K562 (cell line): ENCODE measurements at regions not wholly inside any gene's neighbourhood (a gene's known extent, or its start where the extent isn't known, plus 50 kb on each side); places are given as distances from the start of the nearest gene placed in this dataset.

Source experiments
- ATAC-seq: fragments of 200-7000 bp; cut with Tn5 transposase; 3 replicates; pipeline ENCODE4 v1.9.1; 2020; ENCODE audit warnings: moderate library complexity
- BruUV-seq: library from RNA; stranded (reverse); fragments of 400-500 nt; replicated peaks from 2 replicates; lab custom pipeline; 2021; lab: Mats Ljungman, UMichigan
- CTCF ChIA-PET: fragments of 300-600 bp; formaldehyde crosslinking; extraction: SDS; loops from one replicate; lab custom pipeline; 2021; ENCODE audit warnings: low intra/inter-chr PET ratio; lab: Yijun Ruan, JAX
- POLR2A ChIA-PET: fragments of 300-600, 350-650 bp; sonication (Branson Sonifier 250); formaldehyde crosslinking; extraction: SDS; loops from one replicate; lab custom pipeline; 2021; ENCODE audit warnings: antibody characterized with exemption, inconsistent platforms; lab: Yijun Ruan, JAX
- DNase-seq, 4 experiments: peaks; one replicate each; pipeline versions ENCODE4 v3.0.0 to v3.0.0-alpha.2; 2011 to 2018; ENCODE audit warnings: low spot score in 3 of 4, mixed read lengths in 3 of 4; ENCODE audit errors: extremely low read depth in 1 of 4
- FAIRE-seq: peaks from 2 replicates; lab custom pipeline; 2011; peaks lifted over from hg19 to GRCh38; lab: Jason Lieb, UNC
- H2AFZ ChIP-seq: 2 replicates; pipeline ENCODE4 v1.6.0; 2011; ENCODE audit warnings: low read depth, low read length, control low read depth, inconsistent platforms
- H3K27ac ChIP-seq: fragments of 200-600 bp; 3 replicates; pipeline ENCODE4 v1.8.0; 2011; ENCODE audit warnings: low read depth, mild to moderate bottlenecking, control low read depth, inconsistent platforms, low read length, moderate library complexity, mixed read lengths; ENCODE audit errors: extremely low read depth
- H3K27me3 ChIP-seq, 2 experiments: fragments of 300-600 bp in 1 of 2; 2 replicates in 1 of 2; 3 replicates in 1 of 2; pipeline versions ENCODE4 v1.6.0 to v1.8.0; 2011; ENCODE audit warnings: inconsistent platforms in 2 of 2, low read length in 2 of 2, mild to moderate bottlenecking in 1 of 2, mixed read lengths in 1 of 2, moderate library complexity in 1 of 2; ENCODE audit not compliant: control insufficient read depth in 2 of 2, insufficient read depth in 2 of 2
- H3K36me3 ChIP-seq: fragments of 300-600 bp; 3 replicates; pipeline ENCODE4 v1.8.0; 2011; ENCODE audit warnings: mild to moderate bottlenecking, low read length, inconsistent platforms; ENCODE audit not compliant: control insufficient read depth, insufficient read depth
- H3K4me1 ChIP-seq, 2 experiments: fragments of 200-600 bp in 1 of 2; replicated peaks in 1 of 2; 2 replicates in 1 of 2; 3 replicates in 1 of 2; pipeline versions ENCODE4 v1.5.1 to v1.8.0; 2011; ENCODE audit warnings: inconsistent platforms in 2 of 2, low read length in 2 of 2, mild to moderate bottlenecking in 1 of 2, mixed read lengths in 1 of 2, moderate library complexity in 1 of 2; ENCODE audit not compliant: control insufficient read depth in 2 of 2, insufficient read depth in 2 of 2
- H3K4me2 ChIP-seq: 2 replicates; pipeline ENCODE4 v1.6.1; 2011; ENCODE audit warnings: low read length, control low read depth, inconsistent platforms, mixed read lengths; ENCODE audit not compliant: insufficient read depth
- H3K4me3 ChIP-seq: fragments of 200-600 bp; sonication (generic), shearing (Covaris generic); 2 replicates; pipeline ENCODE4 v1.5.1; 2016; ENCODE audit warnings: control low read depth, inconsistent platforms
- H3K79me2 ChIP-seq: fragments of 200-600 bp; 3 replicates; pipeline ENCODE4 v1.8.0; 2011; ENCODE audit warnings: low read length, inconsistent platforms; ENCODE audit not compliant: control insufficient read depth, insufficient read depth
- H3K9ac ChIP-seq, 2 experiments: 2 replicates each; pipeline versions ENCODE4 v1.6.0 to v1.6.1; 2011; ENCODE audit warnings: low read depth in 2 of 2, low read length in 2 of 2, control low read depth in 1 of 2, inconsistent platforms in 1 of 2, mild to moderate bottlenecking in 1 of 2, mixed read lengths in 1 of 2; ENCODE audit not compliant: insufficient read depth in 1 of 2
- H3K9me1 ChIP-seq: one replicate; pipeline ENCODE4 v1.6.0; 2011; ENCODE audit warnings: inconsistent platforms, mild to moderate bottlenecking, low read length, moderate library complexity; ENCODE audit not compliant: control insufficient read depth, insufficient read depth
- H3K9me3 ChIP-seq: replicated peaks from 2 replicates; pipeline ENCODE4 v1.5.1; 2011; ENCODE audit warnings: low read depth, low read length, inconsistent platforms; ENCODE audit not compliant: control insufficient read depth, insufficient read depth
- H4K20me1 ChIP-seq: replicated peaks from 2 replicates; pipeline ENCODE4 v1.6.1; 2011; ENCODE audit warnings: low read length, inconsistent platforms, mixed read lengths; ENCODE audit not compliant: control insufficient read depth, insufficient read depth
- BCL6 ChIP-seq: fragments of 250-450 bp; sonication (Bioruptor Pico); IDR thresholded peaks from 2 replicates; pipeline ENCODE4 v1.4.0; 2020
- BDP1 ChIP-seq: IDR thresholded peaks from 3 replicates; pipeline ENCODE4 v1.6.1; 2011; ENCODE audit not compliant: insufficient read length, insufficient read depth
- CSDE1 ChIP-seq, 2 experiments: fragments of 450-650 bp; IDR thresholded peaks; 2 replicates each; pipeline ENCODE4 v1.6.1; 2016; ENCODE audit warnings: mild to moderate bottlenecking in 1 of 2
- DNMT1 ChIP-seq: fragments of 450-650 bp; IDR thresholded peaks from 2 replicates; pipeline ENCODE4 v1.6.1; 2016; ENCODE audit warnings: antibody characterized with exemption, mild to moderate bottlenecking
- DPF2 ChIP-seq: fragments of 450-650 bp; IDR thresholded peaks from 2 replicates; pipeline ENCODE4 v1.6.1; 2016
- FOXM1 ChIP-seq, 2 experiments: fragments of 450-650 bp in 1 of 2; sonication (generic) in 1 of 2; formaldehyde crosslinking in 1 of 2; IDR thresholded peaks; 2 replicates each; pipeline versions ENCODE4 v1.6.1 to v1.9.0; 2017 to 2022; ENCODE audit warnings: low read depth in 2 of 2, mild to moderate bottlenecking in 2 of 2, missing genetic modification reagents in 1 of 2, moderate library complexity in 1 of 2
- HDAC8 ChIP-seq: fragments of 450-650 bp; IDR thresholded peaks from 2 replicates; pipeline ENCODE4 v1.6.1; 2016; ENCODE audit warnings: mild to moderate bottlenecking, missing genetic modification characterization, moderate library complexity, missing compliant biosample characterization
- HNRNPUL1 ChIP-seq: fragments of 200-400 bp; formaldehyde crosslinking; IDR thresholded peaks from 2 replicates; pipeline ENCODE4 v1.6.1; 2017; ENCODE audit warnings: low read length
- MCM5 ChIP-seq: fragments of 450-650 bp; IDR thresholded peaks from 2 replicates; pipeline ENCODE4 v1.6.1; 2016; ENCODE audit warnings: low read depth
- MED1 ChIP-seq: sonication (generic); formaldehyde crosslinking; IDR thresholded peaks from 2 replicates; pipeline ENCODE4 v1.8.1; 2023; ENCODE audit warnings: missing genetic modification reagents, borderline replicate concordance
- MTA3 ChIP-seq: fragments of 450-650 bp; formaldehyde crosslinking; IDR thresholded peaks from 2 replicates; pipeline ENCODE4 v1.6.1; 2017; ENCODE audit warnings: mild to moderate bottlenecking, borderline replicate concordance
- NFATC3 ChIP-seq: fragments of 450-650 bp; IDR thresholded peaks from 2 replicates; pipeline ENCODE4 v1.6.1; 2017; ENCODE audit warnings: mild to moderate bottlenecking
- NRF1 ChIP-seq, 2 experiments: fragments of 450-650 bp; IDR thresholded peaks in 1 of 2; conservative IDR thresholded peaks in 1 of 2; 2 replicates each; pipeline ENCODE4 v1.6.1; 2014; ENCODE audit warnings: mild to moderate bottlenecking in 2 of 2
- PURB ChIP-seq: sonication (generic); formaldehyde crosslinking; IDR thresholded peaks from 2 replicates; pipeline ENCODE4 v1.9.0; 2021; ENCODE audit warnings: low read depth, mild to moderate bottlenecking, missing genetic modification reagents
- SAFB2 ChIP-seq: fragments of 200-400 bp; formaldehyde crosslinking; IDR thresholded peaks from 2 replicates; pipeline ENCODE4 v1.6.1; 2018; ENCODE audit warnings: borderline replicate concordance, low read length, low read depth, moderate library complexity; ENCODE audit not compliant: severe bottlenecking
- SAP30 ChIP-seq: fragments of 200-600 bp; sonication (generic); IDR thresholded peaks from 2 replicates; pipeline ENCODE4 v1.6.1; 2012; ENCODE audit warnings: borderline replicate concordance, low read depth, mild to moderate bottlenecking, moderate library complexity, low read length, control low read depth, inconsistent platforms; ENCODE audit not compliant: insufficient read depth, poor library complexity, severe bottlenecking
- ZBTB8A ChIP-seq: fragments of 450-650 bp; IDR thresholded peaks from 2 replicates; pipeline ENCODE4 v1.6.1; 2018; ENCODE audit warnings: mild to moderate bottlenecking, moderate library complexity; ENCODE audit not compliant: partially characterized antibody
- ZNF717 ChIP-seq: fragments of 250-450 bp; sonication (Bioruptor Pico); IDR thresholded peaks from 2 replicates; pipeline ENCODE4 v1.5.0; 2021
- ZNF75A ChIP-seq: fragments of 450-650 bp; formaldehyde crosslinking; IDR thresholded peaks from 2 replicates; pipeline ENCODE4 v1.4.0; 2020; ENCODE audit warnings: mild to moderate bottlenecking
- in situ Hi-C: fragments of 300-500 bp; cut with MboI; formaldehyde crosslinking; loops from 4 replicates; pipeline ENCODE4 v1.15.0; 2018; ENCODE audit warnings: inconsistent platforms, mixed read lengths
- intact Hi-C: fragments of 100-400 bp; cut with micrococcal nuclease; formaldehyde crosslinking; loops from 2 replicates; pipeline ENCODE4 v1.14.2; 2022
- TF ChIP-seq, protein P1 (sequence below): IDR thresholded peaks from 2 replicates; pipeline ENCODE4 v1.6.1; 2011; ENCODE audit not compliant: insufficient read length; ENCODE audit errors: extremely low read depth
- TF ChIP-seq, protein P2 (sequence below): fragments of 450-650 bp; IDR thresholded peaks from 2 replicates; pipeline ENCODE4 v1.6.1; 2014; ENCODE audit warnings: low read depth, mild to moderate bottlenecking, moderate library complexity, borderline replicate concordance
- TF ChIP-seq, protein P3 (sequence below): fragments of 450-650 bp; IDR thresholded peaks from one replicate; pipeline ENCODE4 v1.6.1; 2018; ENCODE audit warnings: mild to moderate bottlenecking, moderate library complexity; ENCODE audit not compliant: partially characterized antibody

DNA sequence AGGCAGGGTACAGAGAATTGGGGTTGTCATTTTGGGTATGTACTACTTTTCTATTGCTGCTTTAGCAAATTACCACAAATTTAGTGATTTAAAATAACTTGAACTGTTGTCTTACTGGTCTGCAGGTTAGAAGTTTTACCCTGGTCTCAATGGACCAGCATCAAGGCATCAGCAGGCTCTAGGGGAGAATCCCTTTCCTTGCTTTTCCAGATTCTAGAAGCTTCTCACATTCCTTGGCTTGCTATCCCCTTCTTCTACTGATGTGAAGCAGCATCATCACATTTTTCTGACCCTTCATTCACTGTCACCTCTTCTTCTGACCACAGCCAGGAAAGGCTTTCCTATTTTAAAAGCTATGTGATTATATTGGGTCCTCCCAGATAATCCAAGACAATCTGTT is 237.8 kb upstream of the RBMS1 start (continued):
- no peak for TF ChIP-seq ZBTB8A
- TF ChIP-seq, protein P1, sequence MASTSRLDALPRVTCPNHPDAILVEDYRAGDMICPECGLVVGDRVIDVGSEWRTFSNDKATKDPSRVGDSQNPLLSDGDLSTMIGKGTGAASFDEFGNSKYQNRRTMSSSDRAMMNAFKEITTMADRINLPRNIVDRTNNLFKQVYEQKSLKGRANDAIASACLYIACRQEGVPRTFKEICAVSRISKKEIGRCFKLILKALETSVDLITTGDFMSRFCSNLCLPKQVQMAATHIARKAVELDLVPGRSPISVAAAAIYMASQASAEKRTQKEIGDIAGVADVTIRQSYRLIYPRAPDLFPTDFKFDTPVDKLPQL = no peak
- TF ChIP-seq, protein P2, sequence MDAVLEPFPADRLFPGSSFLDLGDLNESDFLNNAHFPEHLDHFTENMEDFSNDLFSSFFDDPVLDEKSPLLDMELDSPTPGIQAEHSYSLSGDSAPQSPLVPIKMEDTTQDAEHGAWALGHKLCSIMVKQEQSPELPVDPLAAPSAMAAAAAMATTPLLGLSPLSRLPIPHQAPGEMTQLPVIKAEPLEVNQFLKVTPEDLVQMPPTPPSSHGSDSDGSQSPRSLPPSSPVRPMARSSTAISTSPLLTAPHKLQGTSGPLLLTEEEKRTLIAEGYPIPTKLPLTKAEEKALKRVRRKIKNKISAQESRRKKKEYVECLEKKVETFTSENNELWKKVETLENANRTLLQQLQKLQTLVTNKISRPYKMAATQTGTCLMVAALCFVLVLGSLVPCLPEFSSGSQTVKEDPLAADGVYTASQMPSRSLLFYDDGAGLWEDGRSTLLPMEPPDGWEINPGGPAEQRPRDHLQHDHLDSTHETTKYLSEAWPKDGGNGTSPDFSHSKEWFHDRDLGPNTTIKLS = no peak
- no peak for TF ChIP-seq BDP1
- no peak for TF ChIP-seq BCL6 (CRISPR knock-in tag)

DNA sequence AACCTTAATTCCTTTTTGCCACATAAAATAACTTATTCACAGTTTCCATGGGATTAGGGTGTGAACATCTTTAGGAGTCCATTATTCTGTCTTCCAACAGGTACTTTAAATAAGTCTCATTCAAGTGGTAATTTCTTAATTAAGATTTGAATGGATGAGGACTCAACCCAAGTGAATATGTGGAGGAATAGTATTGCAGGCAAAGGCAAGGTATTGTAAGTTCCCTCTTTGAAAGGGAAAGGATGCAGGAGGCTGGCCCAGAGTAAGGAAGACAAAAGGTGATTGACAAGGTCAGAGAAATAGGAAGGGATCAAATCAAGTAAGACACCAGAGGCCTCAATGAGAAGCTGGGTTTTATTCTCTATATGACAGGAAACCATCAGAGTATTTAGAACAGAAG is 238.2 kb upstream of the RBMS1 start:
- BruUV-seq = no TSS peak

More for the DNA sequence above, 238.2 kb upstream of the RBMS1 start:
- TF ChIP-seq PURB = no peak
- no peak for TF ChIP-seq MED1 (CRISPR knock-in tag)
- no peak for TF ChIP-seq FOXM1 (IDR thresholded peaks at IDR 0.05; ENCODE audit: low read depth)
- no peak for TF ChIP-seq FOXM1 (CRISPR knock-in tag; IDR thresholded peaks at IDR 0.05; ENCODE audit: low read depth)
- no peak for TF ChIP-seq HDAC8 (tag)
- TF ChIP-seq MCM5 = no peak
- no peak for TF ChIP-seq SAFB2
- TF ChIP-seq NFATC3 = no peak
- no peak for TF ChIP-seq CSDE1 (IDR thresholded peaks at IDR 0.05)
- TF ChIP-seq DNMT1 = no peak
- no peak for TF ChIP-seq NRF1 (conservative IDR thresholded peaks at IDR 0.05 in 1 of 2, IDR thresholded peaks at IDR 0.05 in 1 of 2)
- TF ChIP-seq HNRNPUL1 = no peak
- TF ChIP-seq ZNF75A = no peak
- TF ChIP-seq ZNF717 (CRISPR knock-in tag) = no peak
- TF ChIP-seq, protein P3, sequence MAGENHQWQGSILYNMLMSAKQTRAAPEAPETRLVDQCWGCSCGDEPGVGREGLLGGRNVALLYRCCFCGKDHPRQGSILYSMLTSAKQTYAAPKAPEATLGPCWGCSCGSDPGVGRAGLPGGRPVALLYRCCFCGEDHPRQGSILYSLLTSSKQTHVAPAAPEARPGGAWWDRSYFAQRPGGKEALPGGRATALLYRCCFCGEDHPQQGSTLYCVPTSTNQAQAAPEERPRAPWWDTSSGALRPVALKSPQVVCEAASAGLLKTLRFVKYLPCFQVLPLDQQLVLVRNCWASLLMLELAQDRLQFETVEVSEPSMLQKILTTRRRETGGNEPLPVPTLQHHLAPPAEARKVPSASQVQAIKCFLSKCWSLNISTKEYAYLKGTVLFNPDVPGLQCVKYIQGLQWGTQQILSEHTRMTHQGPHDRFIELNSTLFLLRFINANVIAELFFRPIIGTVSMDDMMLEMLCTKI = no peak
- no peak for TF ChIP-seq MTA3
- TF ChIP-seq DPF2 = no peak
- TF ChIP-seq SAP30 = no peak
- Histone ChIP-seq H3K9ac (no peak overlapping the region), H3K4me2 (no peak overlapping the region), H2AFZ (no peak overlapping the region), H3K79me2 (no peaks in the 10 kb centered on the region), H3K27me3 (no peaks in the 10 kb centered on the region), H3K9me1 (no peaks in the 10 kb centered on the region), H3K27ac (no peak overlapping the region), H4K20me1 (no peaks in the 10 kb centered on the region), H3K4me3 (no peak overlapping the region), H3K36me3 (no peaks in the 10 kb centered on the region), H3K4me1 (no peaks in the 10 kb centered on the region), H3K9me3 (no peaks in the 10 kb centered on the region)
- in situ Hi-C loops = no loop called here
- DNase-seq (no peak), ATAC-seq (no peak), FAIRE-seq (no peak)
- ChIA-PET POLR2A (interaction anchor here (0.6 kb wide), 1 partner anchor 13 kb away, joined by 3 read pairs; no protein-coding TSS in a partner anchor), CTCF (no interaction called here)
- intact Hi-C loops = no loop called here
